ENCODE measurements at regions not wholly inside any gene's neighbourhood (a gene's known extent, or its start where the extent isn't known, plus 50 kb on each side); places are given as distances from the start of the nearest gene placed in this dataset.

GRCh38 chr11:116537709-116538108, 235.1 kb downstream of the BUD13 start:
- H3K4me1 ChIP-seq (ENCODE audit: insufficient read depth, low read length, severe bottlenecking): no peaks in the 10 kb centered on the region
- H3F3A ChIP-seq (ENCODE audit: insufficient read depth, low read length): no peaks in the 10 kb centered on the region
- no peaks in the 10 kb centered on the region for H3K36me3 ChIP-seq (ENCODE audit: insufficient read depth, low read length)
- H3K4me3 ChIP-seq (ENCODE audit: low read depth, low read length, poor library complexity, severe bottlenecking): no peak overlapping the region
- no peaks in the 10 kb centered on the region for H3K9me2 ChIP-seq (ENCODE audit: low read depth, low read length)
- H3K27ac ChIP-seq (ENCODE audit: low read depth, low read length, poor library complexity, severe bottlenecking): no peak overlapping the region
- H4K20me1 ChIP-seq (ENCODE audit: insufficient read depth, low read length): no peaks in the 10 kb centered on the region
- no peaks in the 10 kb centered on the region for H3K9me3 ChIP-seq (ENCODE audit: low read length)
- H3K9ac ChIP-seq (ENCODE audit: low read length): no peak overlapping the region
- no peak overlapping the region for H3K4me2 ChIP-seq (ENCODE audit: low read length)
- no peak for TF ChIP-seq CTCF (IDR thresholded peaks at IDR 0.05; ENCODE audit: low read length)
- TF ChIP-seq EZH2 (IDR thresholded peaks at IDR 0.05; ENCODE audit: borderline replicate concordance, low read length): no peak
- H3K79me2 ChIP-seq (ENCODE audit: insufficient read depth, low read length): no peaks in the 10 kb centered on the region
- H3K27me3 ChIP-seq (ENCODE audit: insufficient read depth, low read length): no peaks in the 10 kb centered on the region
- H2AFZ ChIP-seq (ENCODE audit: low read length): no peak overlapping the region

GRCh38 chr11:116537121-116537520, 235.7 kb downstream of the BUD13 start:
- Histone ChIP-seq H3K79me2 (ENCODE audit: insufficient read depth, low read length) (no peaks in the 10 kb centered on the region), H3K27me3 (ENCODE audit: insufficient read depth, low read length) (no peaks in the 10 kb centered on the region), H3K4me1 (ENCODE audit: insufficient read depth, low read length, severe bottlenecking) (no peaks in the 10 kb centered on the region), H3F3A (ENCODE audit: insufficient read depth, low read length) (no peaks in the 10 kb centered on the region), H3K4me3 (ENCODE audit: low read depth, low read length, poor library complexity, severe bottlenecking) (no peak overlapping the region), H3K9ac (ENCODE audit: low read length) (no peak overlapping the region), H3K36me3 (ENCODE audit: insufficient read depth, low read length) (no peaks in the 10 kb centered on the region), H3K27ac (ENCODE audit: low read depth, low read length, poor library complexity, severe bottlenecking) (no peak overlapping the region), H3K4me2 (ENCODE audit: low read length) (no peak overlapping the region), H4K20me1 (ENCODE audit: insufficient read depth, low read length) (no peaks in the 10 kb centered on the region), H3K9me2 (ENCODE audit: low read depth, low read length) (no peaks in the 10 kb centered on the region), H2AFZ (ENCODE audit: low read length) (no peak overlapping the region), H3K9me3 (ENCODE audit: low read length) (no peaks in the 10 kb centered on the region)
- TF ChIP-seq EZH2 (IDR thresholded peaks at IDR 0.05; ENCODE audit: borderline replicate concordance, low read length): no peak
- no peak for TF ChIP-seq CTCF (IDR thresholded peaks at IDR 0.05; ENCODE audit: low read length)

GRCh38 chr11:116536416-116536815, 236.4 kb downstream of the BUD13 start:
- Histone ChIP-seq H3K4me3 (ENCODE audit: low read depth, low read length, poor library complexity, severe bottlenecking) (no peak overlapping the region), H2AFZ (ENCODE audit: low read length) (no peak overlapping the region), H3K9me2 (ENCODE audit: low read depth, low read length) (no peaks in the 10 kb centered on the region), H3F3A (ENCODE audit: insufficient read depth, low read length) (no peaks in the 10 kb centered on the region), H3K27me3 (ENCODE audit: insufficient read depth, low read length) (no peaks in the 10 kb centered on the region), H3K27ac (ENCODE audit: low read depth, low read length, poor library complexity, severe bottlenecking) (no peak overlapping the region), H3K9ac (ENCODE audit: low read length) (no peak overlapping the region), H3K79me2 (ENCODE audit: insufficient read depth, low read length) (no peaks in the 10 kb centered on the region), H4K20me1 (ENCODE audit: insufficient read depth, low read length) (no peaks in the 10 kb centered on the region), H3K4me2 (ENCODE audit: low read length) (no peak overlapping the region), H3K36me3 (ENCODE audit: insufficient read depth, low read length) (no peaks in the 10 kb centered on the region), H3K4me1 (ENCODE audit: insufficient read depth, low read length, severe bottlenecking) (no peaks in the 10 kb centered on the region), H3K9me3 (ENCODE audit: low read length) (no peaks in the 10 kb centered on the region)
- no peak for TF ChIP-seq EZH2 (IDR thresholded peaks at IDR 0.05; ENCODE audit: borderline replicate concordance, low read length)
- no peak for TF ChIP-seq CTCF (IDR thresholded peaks at IDR 0.05; ENCODE audit: low read length)

All from OCI-LY1 (cell line).